Neuron (in vitro differentiated cells): ENCODE measurements at regions not wholly inside any gene's neighbourhood (a gene's known extent, or its start where the extent isn't known, plus 50 kb on each side); places are given as distances from the start of the nearest gene placed in this dataset.
"Not testable (repeated sequence)": the region's sequence is repeated elsewhere in the genome, so short reads cannot be mapped to it uniquely, and the experiment has no call there.

Source experiments
- H2AFZ ChIP-seq: one replicate; pipeline ENCODE4 v1.6.1; 2013; ENCODE audit warnings: low read depth, mild to moderate bottlenecking, inconsistent platforms, low read length, moderate library complexity
- H3K27me3 ChIP-seq: one replicate; pipeline ENCODE4 v1.6.1; 2013; ENCODE audit warnings: low read length; ENCODE audit not compliant: insufficient read depth
- H3K36me3 ChIP-seq: one replicate; pipeline ENCODE4 v1.6.1; 2013; ENCODE audit warnings: low read length; ENCODE audit not compliant: insufficient read depth
- H3K4me1 ChIP-seq: one replicate; pipeline ENCODE4 v1.6.1; 2013; ENCODE audit warnings: low read length; ENCODE audit not compliant: insufficient read depth
- H3K4me3 ChIP-seq: 2 replicates; pipeline ENCODE4 v1.5.1; 2013; ENCODE audit warnings: mild to moderate bottlenecking, low read length, moderate library complexity
- H3K9me3 ChIP-seq: one replicate; pipeline ENCODE4 v1.6.1; 2013; ENCODE audit warnings: low read length

GRCh38 chr2:87515875-87516274 lies 232.0 kb upstream of the PLGLB2 start:
- not testable (repeated sequence) for H3K9me3 ChIP-seq, H3K36me3 ChIP-seq, H3K27me3 ChIP-seq, H3K4me3 ChIP-seq, H3K4me1 ChIP-seq, H2AFZ ChIP-seq

DNA sequence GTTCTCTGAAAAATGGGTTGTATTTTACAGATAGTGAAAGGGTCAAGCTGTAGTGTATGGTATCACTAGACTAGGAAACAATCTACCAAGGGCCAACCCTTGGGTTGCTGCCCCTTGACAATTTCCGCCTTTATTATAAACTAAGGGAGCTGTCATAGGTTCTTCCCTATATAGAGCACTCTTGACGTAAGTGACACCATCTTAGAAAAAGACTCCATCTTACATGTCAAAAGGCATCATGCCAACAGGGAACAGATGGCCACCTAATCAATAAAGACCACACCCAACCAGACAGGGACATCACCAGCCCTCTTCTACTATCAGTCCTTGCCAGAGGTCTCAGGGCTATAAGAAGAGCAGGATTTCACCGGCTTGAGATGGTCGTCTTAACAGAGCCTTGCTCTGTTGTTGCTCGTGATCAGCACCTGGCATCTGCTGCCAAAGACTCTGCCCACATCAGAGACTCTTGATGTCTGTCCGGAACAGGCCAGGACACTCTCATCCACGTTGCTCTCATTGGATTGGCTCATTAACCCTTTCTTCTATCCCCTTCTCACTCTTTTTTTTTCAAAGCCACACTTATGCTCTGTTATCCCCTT lies 231.4 kb upstream of the PLGLB2 start:
- not testable (repeated sequence) for H3K4me3 ChIP-seq, H3K27me3 ChIP-seq, H2AFZ ChIP-seq, H3K36me3 ChIP-seq, H3K9me3 ChIP-seq, H3K4me1 ChIP-seq

DNA sequence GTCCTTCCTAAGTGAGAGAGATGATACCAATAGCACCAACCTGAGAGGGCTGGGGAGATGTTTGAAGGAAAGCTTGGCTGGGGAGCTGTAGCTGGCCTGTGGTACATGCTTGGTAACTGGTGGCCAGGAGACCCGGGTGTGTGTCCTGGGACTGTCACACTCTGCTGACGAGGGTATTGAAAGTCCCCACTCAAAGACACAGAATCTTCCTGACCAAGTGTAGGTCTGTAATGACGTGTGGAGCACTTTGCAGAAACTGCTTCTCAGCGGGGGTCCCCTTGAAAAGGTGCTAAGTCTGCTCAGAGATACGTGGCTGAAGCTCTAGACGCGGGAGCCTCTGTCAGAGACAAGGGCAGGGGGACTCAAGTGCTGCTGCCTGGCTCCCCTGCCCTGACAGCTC lies 230.4 kb upstream of the PLGLB2 start:
- not testable (repeated sequence) for H3K9me3 ChIP-seq, H3K4me3 ChIP-seq, H3K4me1 ChIP-seq, H3K36me3 ChIP-seq, H2AFZ ChIP-seq, H3K27me3 ChIP-seq

- not testable (repeated sequence) for H3K36me3 ChIP-seq, H3K4me1 ChIP-seq, H3K9me3 ChIP-seq, H3K4me3 ChIP-seq, H2AFZ ChIP-seq, H3K27me3 ChIP-seq
These were observed 229.8 kb upstream of the PLGLB2 start for GRCh38 chr2:87518066-87518465.

GRCh38 chr2:87518547-87518946 lies 229.3 kb upstream of the PLGLB2 start:
- H3K27me3 ChIP-seq, H3K36me3 ChIP-seq, H3K4me3 ChIP-seq, H3K4me1 ChIP-seq, H3K9me3 ChIP-seq, H2AFZ ChIP-seq: not testable (repeated sequence)

GRCh38 chr2:87519158-87520011 lies 228.5 kb upstream of the PLGLB2 start:
- H3K4me1 ChIP-seq, H3K36me3 ChIP-seq, H3K4me3 ChIP-seq, H3K9me3 ChIP-seq, H3K27me3 ChIP-seq, H2AFZ ChIP-seq: not testable (repeated sequence)

GRCh38 chr2:87521057-87521456 lies 226.8 kb upstream of the PLGLB2 start:
- H3K27me3 ChIP-seq, H3K9me3 ChIP-seq, H2AFZ ChIP-seq, H3K36me3 ChIP-seq, H3K4me3 ChIP-seq, H3K4me1 ChIP-seq: not testable (repeated sequence)

DNA sequence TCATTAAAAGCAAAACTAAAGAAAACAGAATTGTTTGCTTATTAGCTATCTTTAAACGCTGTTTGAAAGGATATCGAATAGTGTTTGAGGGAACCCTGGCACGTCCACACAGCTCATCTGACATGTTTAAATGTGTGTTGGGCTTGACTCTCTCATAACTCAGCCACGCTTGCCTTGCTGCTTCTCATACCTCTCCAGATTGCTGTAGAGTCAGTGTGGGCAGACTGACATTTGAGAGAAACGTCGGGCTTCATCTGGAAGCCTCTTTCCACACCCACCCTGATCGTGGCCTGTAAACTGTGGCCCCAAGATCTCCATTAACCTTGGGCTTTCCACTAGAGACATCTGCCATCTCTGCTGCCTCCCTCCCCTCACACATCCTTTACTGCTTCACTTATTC lies 226.4 kb upstream of the PLGLB2 start:
- H3K4me3 ChIP-seq, H3K9me3 ChIP-seq, H2AFZ ChIP-seq, H3K36me3 ChIP-seq, H3K4me1 ChIP-seq, H3K27me3 ChIP-seq: not testable (repeated sequence)

DNA sequence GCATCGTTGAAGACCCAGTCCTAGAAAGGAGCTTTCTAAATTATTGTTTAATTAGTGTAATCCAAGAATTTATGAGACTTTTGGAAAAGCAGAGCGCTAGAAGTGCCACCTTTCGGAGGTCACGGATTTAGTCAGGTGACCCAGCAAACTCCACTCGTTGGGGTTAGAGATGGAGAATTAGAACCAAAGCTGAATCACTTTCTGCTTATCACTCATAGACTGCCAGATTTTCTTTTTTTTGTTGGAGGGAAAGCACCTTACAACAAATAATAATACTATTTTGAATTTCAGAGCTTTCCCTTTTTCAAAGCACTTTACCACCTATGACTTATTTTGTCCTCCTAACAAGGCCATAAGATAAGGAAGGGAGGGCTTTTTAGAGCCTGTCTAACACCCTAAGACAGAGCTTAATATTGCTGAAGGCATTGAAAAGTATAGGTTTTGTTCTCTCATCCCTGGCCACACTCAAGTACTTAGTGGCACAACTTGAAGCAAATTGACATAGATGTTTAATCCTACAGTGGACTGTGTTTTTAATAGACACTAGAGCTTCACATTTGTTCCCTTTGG lies 223.2 kb upstream of the PLGLB2 start:
- not testable (repeated sequence) for H3K27me3 ChIP-seq, H3K9me3 ChIP-seq, H3K4me3 ChIP-seq, H3K36me3 ChIP-seq, H3K4me1 ChIP-seq, H2AFZ ChIP-seq

GRCh38 chr2:87525497-87525991 lies 222.3 kb upstream of the PLGLB2 start:
- H3K27me3 ChIP-seq, H3K9me3 ChIP-seq, H3K36me3 ChIP-seq, H3K4me1 ChIP-seq, H3K4me3 ChIP-seq, H2AFZ ChIP-seq: not testable (repeated sequence)

DNA sequence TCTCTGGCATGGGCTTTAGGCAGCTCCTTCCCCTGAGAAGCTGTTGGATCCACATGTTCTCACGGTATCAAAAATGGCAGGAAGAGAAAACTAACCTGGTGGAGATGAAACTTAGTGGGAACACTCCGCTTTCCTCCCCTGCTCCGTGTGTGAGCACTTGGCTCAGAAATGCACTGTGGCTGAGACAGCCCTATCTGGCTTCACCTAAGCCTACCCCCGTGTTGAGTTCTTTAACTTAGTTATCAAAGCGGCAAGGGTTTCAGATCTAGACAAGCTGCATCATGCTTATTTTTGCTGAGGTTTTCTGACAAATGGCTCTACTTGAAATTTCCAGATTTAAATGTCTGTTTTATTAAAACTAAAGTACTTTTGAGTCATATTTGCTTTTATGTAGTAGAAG lies 221.6 kb upstream of the PLGLB2 start:
- H3K4me1 ChIP-seq, H3K36me3 ChIP-seq, H3K4me3 ChIP-seq, H3K27me3 ChIP-seq, H2AFZ ChIP-seq, H3K9me3 ChIP-seq: not testable (repeated sequence)

GRCh38 chr2:87531968-87532715 lies 215.7 kb upstream of the PLGLB2 start:
- not testable (repeated sequence) for H3K27me3 ChIP-seq, H3K4me3 ChIP-seq, H3K36me3 ChIP-seq, H3K4me1 ChIP-seq, H2AFZ ChIP-seq, H3K9me3 ChIP-seq
